DMS153 treated with DMSO at 0.1 percent for 48 hours (cell line): ENCODE measurements at regions not wholly inside any gene's neighbourhood (a gene's known extent, or its start where the extent isn't known, plus 50 kb on each side); places are given as distances from the start of the nearest gene placed in this dataset.

Source experiments
- DNase-seq: peaks from one replicate; lab custom pipeline; 2025; ENCODE audit not compliant: unreplicated experiment; lab: John Stamatoyannopoulos, UW

DNA sequence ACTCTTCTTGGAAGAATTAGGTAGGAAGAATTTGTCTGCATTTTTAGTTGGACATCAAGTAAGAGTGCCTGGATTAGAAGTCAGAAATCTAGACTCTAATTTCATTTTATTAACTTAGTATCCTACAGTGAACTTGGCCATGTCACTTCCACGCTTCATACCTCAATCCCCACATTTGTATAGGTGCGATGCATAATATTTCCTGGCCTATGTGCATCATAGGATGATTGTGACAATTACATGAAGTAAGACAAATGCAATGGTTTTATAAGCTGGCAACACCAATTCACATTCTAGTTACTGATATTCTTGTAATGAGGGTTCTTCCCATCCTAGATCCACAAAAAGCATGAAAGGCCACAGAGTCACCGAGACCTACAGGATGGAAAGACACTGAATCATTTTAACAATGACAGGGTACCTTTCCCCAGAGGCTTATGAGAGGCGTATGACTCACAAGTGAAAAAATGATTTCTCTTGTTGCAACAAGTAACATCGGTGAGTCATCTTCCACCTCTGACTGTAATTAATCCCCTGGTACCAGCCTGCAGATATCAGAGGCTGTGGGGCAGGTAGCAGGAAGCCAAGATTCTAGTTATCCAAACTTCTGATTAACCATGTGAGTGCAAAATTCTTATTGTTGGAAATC lies 56.0 kb upstream of the OR5AK2 start:
- peak; percentile 58 for DNase-seq

DNA sequence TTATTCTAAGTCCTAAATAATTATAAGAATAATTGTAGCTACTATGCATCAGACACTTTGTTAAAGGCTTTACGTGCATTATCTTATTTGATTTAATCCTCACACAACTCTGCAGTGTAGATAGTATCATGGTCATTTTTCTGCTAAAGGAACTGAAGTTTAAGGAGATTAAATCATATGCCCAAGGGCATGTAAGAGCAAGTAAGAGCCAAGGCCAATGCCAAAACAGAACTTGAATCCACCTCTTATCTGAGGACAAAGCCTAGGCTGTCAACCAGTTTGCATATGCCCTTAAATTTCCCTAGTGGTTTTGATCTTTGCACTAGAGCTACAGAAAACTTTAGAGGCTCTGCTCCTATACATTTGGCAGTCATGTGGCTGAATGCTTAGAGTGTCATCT lies 65.6 kb upstream of the OR5AK2 start:
- no peak for DNase-seq

DNA sequence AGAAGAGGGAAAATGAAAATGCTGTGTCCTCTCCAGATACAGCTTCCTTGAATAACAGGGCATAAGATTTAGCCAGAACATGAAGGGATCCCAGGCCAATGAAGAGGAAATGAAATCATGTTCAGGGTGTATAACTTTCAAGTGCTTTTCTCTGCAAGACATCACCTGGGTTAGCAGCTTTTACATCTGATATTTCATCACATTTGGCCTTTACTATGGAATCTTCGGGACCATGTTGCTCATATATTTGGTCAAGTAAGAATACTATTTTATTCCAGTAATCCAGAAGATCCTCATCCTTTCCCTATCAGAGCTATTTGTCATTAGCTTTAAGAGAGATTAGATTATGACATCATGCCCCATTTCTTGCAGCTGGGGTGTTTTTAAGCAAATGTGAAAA lies 66.3 kb upstream of the OR5AK2 start:
- no peak for DNase-seq

DNA sequence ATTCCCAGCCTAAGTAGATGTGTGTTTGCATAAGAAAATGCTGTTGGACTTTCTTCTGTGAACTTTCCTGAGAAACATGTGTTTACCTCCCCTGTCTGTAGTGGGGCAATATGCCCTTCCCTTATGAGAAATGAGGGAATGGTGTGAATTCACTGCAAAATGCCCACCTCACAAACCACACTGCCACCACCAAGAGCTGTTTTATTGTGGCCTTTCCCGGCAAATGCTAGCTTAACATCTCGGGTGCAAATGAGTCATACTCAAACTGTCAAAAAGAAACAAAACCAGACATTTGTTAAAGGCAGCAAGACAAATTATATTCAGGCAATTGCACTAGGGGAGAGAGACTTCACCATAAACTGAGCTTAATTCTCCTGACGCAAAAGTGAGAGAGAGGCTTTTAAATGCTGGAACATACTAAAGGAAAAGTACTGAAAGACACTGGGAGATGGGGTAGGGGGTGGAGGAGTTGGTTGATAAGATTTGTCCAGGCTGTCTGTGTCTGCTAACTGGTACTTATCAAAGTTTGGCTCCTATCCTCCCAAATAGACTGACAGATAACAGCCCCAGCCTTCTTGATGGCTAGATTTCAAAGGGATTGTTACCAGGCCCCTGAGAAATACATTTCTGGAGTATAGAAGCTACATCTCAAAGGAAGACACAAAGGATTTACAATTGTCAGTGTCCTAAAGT lies 70.9 kb upstream of the OR5AK2 start:
- no peak for DNase-seq

DNA sequence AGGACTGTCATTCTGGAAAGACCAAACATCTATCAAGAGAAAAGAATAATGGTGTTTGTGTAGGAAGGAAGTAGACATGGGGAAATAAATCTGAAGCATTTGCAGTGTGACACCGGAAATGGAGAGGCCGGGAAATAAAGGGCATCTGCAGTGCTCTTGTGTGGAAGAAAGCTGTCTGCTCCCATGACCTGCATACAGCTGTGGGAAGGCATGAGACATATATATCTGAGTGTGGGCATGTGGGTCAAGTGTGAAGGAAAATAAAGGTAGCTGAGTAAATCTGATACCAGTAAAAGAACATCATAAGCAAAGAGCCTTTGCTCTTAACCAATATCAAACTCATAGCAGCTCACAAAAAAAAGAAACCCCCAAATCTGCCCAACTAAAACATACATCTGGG lies 72.1 kb upstream of the OR5AK2 start:
- no peak for DNase-seq

DNA sequence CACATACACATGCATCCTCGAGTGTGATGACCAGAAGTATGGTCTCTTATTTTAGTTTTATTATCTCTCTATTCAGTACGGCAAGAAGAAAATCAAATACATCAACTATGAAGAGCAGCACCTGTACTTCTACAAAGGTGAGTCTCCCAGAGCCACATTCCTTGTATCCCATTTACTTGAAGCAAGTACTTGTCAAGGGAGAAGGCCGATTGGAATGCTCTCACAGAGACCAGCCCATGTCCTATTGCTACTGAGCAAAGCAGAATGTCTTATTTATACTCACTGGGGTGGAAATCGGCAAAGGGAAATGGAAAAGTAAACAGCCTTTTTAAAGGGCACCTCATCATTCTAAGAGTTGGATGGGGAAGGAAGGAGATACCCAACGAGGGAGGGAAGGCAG lies 72.6 kb upstream of the OR5AK2 start:
- DNase-seq: no peak

DNA sequence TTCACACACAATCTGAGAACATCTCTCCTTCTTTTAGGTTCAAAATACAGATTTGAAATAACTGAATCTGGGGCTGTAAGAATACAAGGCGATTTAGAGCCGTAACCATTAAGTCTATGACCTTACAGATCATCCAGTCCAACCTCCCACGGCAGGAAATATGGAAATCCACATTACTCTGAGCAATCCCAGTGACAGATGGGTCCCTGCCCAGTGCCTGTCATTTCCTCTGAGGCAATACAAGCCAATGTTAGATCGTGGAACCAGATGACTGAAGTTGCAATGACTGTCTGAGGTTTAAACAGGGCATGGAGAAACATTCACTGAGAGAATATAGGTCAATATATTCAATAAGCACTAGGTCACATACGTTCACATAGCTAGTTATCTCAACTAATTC lies 77.4 kb upstream of the OR5AK2 start:
- no peak for DNase-seq

DNA sequence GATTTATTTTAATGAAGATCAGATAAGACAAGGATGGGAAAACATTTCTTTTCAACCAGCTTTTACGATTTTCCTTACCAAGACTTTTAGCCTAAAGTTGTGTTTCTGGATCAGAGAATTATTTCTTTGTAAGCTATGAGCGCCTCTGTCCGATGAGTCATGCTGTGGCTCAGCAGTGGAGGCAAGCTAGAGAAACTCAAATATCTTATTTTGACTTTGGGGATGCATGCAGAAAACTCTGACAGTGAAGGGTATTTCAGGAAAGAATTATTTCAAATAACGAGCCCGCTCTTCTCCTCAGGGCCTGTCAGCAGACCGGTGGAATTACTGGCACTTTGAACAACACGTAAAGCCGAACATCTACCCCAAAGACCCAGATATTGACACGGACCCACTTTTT lies 77.9 kb upstream of the OR5AK2 start:
- DNase-seq: no peak

DNA sequence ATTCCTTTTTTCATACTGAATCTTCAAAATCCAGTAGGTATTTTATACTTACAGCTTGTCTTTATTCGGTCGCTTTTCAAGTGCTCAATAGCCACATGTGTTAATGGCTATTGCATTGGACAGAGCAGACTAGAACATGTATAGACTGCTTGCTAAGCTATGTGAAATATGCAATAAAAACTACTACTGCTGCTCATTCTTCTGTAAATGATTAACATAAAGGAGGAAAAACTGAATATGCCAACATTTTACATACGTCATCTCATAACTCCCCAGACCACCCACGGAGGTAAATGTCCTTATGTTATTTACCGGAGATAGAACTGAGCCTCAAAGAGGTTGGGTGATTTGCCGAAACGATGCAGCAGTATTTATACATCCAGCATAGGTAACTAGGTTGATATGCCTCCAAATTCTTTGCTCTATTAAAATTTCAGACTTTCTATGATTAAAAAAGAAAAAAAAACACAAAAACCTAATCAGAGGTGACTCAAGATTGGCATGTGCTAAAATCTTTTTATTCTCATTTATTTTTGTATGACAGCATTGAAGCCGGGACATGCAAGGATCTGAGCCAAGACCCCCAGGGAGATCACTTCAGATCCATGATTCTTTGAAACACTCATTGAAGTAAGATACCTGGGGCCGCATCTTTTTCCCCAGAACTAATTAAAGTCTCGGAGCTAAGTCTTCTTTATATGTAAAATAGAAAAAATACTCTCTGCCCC lies 78.5 kb upstream of the OR5AK2 start:
- DNase-seq: no peak

DNA sequence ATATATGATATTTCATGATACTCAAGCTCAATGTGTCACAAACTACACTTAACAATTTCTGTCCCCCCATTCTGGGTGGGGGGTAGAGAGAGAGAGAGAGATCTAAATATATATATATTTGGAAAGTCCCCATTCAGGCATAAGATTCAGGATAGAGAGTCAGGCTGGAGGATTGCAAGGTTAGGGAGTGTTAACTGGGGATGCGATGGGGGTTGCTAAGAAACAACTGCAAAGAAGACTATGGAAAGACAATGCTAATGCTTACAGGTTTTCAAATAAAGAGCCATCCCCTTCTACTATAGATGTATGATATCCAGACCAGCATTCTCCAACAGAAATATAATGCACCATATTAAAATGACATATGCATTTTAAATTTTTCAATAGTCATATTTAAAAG lies 79.2 kb upstream of the OR5AK2 start:
- DNase-seq: no peak

DNA sequence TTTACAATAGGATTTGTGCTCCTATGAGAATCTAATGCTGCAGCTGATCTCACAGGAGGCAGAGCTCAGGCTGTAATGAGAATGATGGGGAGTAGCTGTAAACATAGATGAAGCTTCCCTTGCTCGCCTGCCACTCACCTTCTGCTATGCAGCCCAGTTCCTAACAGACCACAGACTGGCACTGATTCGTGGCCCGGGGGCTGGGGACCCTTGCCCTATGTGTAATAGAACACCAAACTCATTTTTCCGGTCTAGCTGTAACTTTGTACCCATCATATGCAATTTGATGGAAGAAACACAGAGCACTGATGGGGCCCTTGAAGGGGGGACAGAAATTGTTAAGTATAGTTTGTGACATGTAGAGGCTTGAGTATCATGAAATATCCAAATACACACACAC lies 79.6 kb upstream of the OR5AK2 start:
- DNase-seq: no peak

DNA sequence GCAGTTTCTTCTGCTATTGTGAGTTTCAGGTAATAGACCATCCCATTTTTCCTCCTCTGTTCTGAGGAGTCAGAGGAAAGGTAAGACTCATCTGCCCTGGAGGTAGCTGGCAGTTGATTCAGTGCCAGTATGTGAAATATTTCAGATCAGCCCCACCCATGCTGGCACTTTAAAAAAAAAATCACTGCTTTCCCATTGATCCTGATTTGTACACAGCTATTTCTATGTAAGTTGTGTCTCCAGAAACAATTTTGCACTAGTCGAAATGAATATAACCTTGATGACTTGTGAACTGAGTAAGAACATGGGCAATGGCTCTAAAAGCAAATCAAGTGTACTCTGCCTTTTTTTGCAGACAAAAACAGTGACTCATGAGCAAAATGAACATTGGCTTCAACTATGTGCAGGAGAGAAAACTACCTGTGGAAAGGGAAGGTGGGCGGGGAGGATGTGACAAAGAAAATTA lies 82.0 kb upstream of the OR5AK2 start:
- DNase-seq: no peak

DNA sequence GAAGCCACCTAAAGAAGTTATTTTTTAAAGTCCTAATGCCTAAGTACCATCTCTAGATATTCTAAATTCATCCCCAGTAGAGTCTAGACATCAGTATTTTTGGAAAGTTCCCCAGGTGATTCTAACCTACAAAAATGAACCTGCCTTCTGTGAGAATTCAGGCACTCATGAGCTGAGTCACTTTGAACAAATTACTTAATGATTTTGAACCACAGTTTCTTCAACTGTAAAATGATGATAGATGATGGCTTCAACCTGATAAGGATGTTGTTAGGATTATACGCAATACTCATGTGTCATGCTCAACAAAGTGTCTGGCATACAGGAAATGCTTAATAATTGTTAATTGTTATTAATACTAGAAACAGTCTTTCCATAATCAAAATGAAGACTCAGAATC lies 82.8 kb upstream of the OR5AK2 start:
- DNase-seq: no peak

DNA sequence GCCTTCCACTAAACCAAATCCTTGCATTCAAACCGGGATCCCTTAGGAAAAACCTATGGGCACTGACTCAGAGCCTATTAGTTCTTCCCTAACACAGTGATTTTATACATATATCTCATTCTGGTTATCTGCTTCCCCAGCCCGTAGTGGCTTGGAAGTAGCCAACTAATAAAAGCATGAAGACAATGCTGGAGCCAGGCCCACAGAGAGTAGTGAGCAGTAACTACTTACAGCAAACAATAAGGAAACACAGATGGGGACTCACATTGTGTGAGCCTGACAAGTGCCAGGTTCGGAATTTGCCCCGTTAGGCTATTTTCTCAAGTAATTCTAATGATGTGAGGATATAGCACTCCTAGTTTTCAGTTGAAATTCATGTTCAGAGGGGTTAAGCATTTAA lies 83.3 kb upstream of the OR5AK2 start:
- DNase-seq: no peak

DNA sequence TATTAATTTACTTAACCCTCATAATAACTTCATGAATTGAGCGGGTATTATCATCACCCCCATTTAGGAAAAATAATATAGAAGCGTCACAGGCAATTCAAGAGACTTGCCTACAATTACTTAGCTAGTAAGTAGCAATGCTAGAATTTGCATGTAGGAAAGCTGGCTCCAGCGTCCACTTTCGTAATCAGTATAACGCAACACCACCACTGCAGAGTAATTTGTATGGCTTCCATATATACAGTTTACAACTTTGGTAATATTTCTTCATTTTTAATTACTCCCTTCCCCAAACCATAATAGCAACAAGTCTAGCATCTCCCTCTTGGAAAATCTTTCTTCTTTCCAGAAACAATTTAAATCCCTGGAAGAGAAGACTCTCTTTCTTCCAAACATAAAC lies 89.9 kb upstream of the OR5AK2 start:
- no peak for DNase-seq

DNA sequence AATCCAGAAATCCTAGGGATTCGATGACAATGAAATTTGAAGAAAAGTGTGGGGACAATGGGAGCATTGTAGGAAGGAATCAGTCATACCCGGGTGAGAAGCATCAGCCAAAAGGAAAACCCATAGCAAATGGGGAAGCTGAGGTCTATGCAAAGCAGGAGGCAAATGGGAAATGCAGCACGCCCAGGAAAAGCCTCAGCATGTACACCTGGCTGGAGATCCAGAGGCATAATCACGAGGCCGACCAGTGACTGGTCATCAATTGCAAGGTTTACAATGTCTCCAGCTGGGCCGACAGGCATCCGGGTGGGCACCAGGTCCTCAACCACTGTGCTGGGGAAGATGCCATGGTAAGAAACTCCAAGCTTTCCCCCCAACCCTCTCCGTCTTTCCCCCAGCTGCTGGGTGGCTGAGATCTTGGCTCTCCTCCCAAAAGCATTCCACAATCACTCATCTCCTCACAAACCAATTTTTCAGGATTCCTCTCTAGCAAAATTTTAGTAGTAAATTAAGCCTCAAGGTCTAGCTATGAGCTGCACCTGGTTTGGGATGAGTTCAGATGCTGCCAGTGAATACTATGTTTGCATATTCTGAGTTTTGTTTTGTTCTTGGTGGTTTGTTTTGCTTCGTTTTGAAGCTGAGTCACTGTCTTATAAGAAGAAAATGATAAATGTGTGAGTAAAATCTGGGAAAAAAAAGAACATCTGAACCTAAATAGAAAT lies 98.0 kb upstream of the OR5AK2 start:
- DNase-seq: no peak

DNA sequence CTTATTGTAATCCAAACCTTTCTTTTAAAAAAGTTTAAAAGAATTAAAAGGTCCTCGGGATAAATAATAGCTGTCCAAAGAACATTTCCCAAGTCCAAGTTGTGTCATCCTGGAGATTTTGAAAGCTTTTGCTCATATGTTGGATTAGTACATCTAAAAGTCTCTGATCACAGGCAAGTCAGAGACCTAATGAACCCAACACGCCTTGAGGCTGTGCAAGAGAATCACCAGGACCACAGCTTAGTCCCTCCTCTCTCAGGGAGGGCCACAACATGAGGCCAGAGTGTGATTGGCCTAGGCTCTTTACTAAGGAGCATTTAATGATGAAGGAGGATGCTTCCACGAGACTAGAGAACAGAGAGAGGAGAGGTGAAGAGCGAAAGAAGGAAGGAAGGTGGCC lies 98.7 kb upstream of the OR5AK2 start:
- no peak for DNase-seq

DNA sequence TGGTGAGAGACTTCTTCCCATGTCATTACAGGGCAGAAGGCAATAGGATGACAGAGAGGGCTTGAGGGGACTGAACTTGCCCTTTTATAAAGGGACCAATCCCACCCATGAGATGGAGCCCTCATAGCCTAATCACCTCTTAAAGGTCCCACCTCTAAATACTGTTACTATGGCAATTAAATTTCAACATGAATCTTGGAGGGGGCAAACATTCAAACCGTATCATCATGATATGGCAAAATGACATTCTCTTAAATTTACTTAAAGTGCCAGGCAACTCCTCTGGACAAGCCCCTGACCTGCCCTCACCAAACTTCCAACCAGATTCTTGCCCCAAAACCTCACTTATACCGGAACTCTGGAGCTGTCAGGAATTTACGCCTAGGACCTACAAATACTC lies 100.8 kb upstream of the OR5AK2 start:
- no peak for DNase-seq

DNA sequence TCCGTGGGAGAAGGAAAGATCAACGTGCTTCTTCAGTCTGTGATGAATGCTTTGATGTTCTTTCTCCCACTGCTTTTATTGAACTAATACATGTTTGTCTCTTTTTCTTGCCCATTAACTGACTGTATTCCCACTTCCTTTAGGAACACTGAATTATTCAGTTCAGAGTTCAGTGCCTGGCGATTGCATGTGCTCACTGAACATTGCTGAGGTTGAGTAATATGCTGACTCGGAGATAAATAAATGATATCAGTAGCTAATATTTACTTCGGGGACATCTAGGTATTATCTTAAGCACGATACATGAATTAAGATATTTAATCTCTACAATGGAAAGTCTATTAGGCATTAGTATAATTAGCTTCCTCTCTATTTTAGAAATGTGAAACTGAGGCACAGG lies 102.3 kb upstream of the OR5AK2 start:
- no peak for DNase-seq

DNA sequence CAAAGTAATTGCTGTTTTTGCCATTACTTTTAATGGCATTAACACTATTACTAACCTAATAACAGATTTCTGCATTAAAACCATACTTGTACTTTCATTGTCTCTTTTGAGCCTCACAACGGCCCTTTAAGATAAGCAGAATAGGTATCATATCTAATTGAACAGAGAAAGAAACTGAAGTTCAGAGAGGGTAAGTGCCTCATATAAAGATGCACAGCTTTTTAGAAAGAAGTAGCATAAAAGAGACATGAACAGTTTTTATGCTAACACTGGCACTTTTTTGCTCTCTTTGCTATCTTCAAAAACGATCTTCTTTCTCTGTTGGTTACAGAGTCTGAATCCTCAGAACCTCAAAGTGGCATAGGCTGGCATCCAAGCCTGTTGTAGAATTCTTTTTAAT lies 102.9 kb upstream of the OR5AK2 start:
- no peak for DNase-seq

DNA sequence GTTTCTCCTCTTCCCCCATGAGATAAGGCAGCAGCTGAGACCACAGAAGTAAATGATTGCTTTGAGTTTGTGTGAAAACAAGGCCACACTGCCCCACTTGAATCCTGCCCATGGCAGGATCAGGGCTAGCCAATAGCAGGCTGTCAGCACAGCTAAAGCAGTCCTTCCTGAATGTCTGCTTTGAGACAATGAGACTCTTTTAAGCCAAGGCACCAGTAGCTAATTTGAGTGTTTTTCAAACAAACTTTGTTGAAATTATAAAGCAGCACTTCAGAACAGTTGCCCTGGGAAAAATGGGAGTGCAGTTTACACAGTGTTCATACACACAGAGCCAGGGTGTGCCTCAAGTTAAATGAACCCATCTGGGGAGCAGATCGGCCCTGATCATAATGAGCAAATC lies 103.5 kb upstream of the OR5AK2 start:
- DNase-seq: peak; percentile 92
